ENCODE measurements at regions not wholly inside any gene's neighbourhood (a gene's known extent, or its start where the extent isn't known, plus 50 kb on each side); places are given as distances from the start of the nearest gene placed in this dataset.

GRCh38 chr1:181344091-181344490 lies 139.2 kb upstream of the CACNA1E start:
- TF ChIP-seq POLR2A (IDR thresholded peaks at IDR 0.05; ENCODE audit: low read depth, low read length) (no peak), POLR2AphosphoS5 (IDR thresholded peaks at IDR 0.05; ENCODE audit: low read depth, low read length) (no peak), TAF1 (IDR thresholded peaks at IDR 0.05; ENCODE audit: low read depth, low read length) (no peak), SPI1 (IDR thresholded peaks at IDR 0.05; ENCODE audit: low read depth, low read length) (no peak), POU2F2 (IDR thresholded peaks at IDR 0.05; ENCODE audit: low read depth, low read length) (no peak)

Measured in GM12891 (cell line).